Upper lobe of left lung (tissue), 4 donors: ENCODE measurements at regions not wholly inside any gene's neighbourhood (a gene's known extent, or its start where the extent isn't known, plus 50 kb on each side); places are given as distances from the start of the nearest gene placed in this dataset.

Experiments
- EP300 ChIP-seq, 4 donors: sonication (generic); formaldehyde crosslinking; IDR thresholded peaks; one replicate each; pipeline ENCODE4 v1.5.1; 2017; ENCODE audit warnings: antibody characterized with exemption in 4 of 4, control low read depth in 2 of 4
- TF ChIP-seq, protein P1 (sequence below), 6 experiments: fragments of 450-650 bp in 4 of 6; fragments of 200-600 bp in 2 of 6; sonication (generic) in 2 of 6; IDR thresholded peaks; one replicate each; pipeline ENCODE4 v1.5.1; 2016 to 2019; ENCODE audit warnings: antibody characterized with exemption in 6 of 6

DNA sequence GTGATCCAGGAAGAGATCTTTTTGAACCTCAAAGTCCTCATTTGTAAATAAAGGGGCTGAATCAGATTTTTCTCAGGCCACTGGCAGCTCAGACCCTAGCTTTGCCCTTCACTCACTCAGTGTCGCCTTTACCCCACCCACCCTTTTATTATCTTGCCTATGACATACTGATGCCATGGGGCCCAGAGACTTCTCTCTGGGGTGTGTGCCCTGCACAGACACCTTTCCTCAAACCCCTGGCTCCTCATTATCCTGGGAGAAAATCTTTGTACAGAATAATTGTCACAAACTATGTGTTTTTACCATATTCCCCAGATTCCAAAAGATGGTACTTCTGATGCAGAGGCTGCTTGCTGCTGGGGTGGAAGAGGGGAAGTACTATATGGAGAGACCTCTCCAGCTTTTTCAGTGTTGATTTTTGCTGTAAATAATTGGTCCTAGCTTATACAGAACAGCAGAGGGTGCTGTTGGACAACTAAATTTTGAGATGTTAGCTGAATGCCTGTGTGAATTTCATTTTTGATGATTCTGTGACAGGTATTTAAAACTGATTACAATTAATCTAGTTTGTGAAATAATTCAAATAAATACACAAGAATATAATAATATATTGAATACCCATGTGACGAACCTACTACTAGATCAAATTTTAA is 53.9 kb upstream of the DCD start:
- TF ChIP-seq, protein P1, sequence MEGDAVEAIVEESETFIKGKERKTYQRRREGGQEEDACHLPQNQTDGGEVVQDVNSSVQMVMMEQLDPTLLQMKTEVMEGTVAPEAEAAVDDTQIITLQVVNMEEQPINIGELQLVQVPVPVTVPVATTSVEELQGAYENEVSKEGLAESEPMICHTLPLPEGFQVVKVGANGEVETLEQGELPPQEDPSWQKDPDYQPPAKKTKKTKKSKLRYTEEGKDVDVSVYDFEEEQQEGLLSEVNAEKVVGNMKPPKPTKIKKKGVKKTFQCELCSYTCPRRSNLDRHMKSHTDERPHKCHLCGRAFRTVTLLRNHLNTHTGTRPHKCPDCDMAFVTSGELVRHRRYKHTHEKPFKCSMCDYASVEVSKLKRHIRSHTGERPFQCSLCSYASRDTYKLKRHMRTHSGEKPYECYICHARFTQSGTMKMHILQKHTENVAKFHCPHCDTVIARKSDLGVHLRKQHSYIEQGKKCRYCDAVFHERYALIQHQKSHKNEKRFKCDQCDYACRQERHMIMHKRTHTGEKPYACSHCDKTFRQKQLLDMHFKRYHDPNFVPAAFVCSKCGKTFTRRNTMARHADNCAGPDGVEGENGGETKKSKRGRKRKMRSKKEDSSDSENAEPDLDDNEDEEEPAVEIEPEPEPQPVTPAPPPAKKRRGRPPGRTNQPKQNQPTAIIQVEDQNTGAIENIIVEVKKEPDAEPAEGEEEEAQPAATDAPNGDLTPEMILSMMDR (IDR thresholded peaks at IDR 0.05) = peak; percentile 18 to 66 (median 52)
- no peak for TF ChIP-seq EP300 (IDR thresholded peaks at IDR 0.05)
